ENCODE measurements at regions not wholly inside any gene's neighbourhood (a gene's known extent, or its start where the extent isn't known, plus 50 kb on each side); places are given as distances from the start of the nearest gene placed in this dataset.
A peak's percentile ranks its signal among the peaks of the same experiment; 100 is the strongest.
"Not testable (repeated sequence)": the region's sequence is repeated elsewhere in the genome, so short reads cannot be mapped to it uniquely, and the experiment has no call there.

DNA sequence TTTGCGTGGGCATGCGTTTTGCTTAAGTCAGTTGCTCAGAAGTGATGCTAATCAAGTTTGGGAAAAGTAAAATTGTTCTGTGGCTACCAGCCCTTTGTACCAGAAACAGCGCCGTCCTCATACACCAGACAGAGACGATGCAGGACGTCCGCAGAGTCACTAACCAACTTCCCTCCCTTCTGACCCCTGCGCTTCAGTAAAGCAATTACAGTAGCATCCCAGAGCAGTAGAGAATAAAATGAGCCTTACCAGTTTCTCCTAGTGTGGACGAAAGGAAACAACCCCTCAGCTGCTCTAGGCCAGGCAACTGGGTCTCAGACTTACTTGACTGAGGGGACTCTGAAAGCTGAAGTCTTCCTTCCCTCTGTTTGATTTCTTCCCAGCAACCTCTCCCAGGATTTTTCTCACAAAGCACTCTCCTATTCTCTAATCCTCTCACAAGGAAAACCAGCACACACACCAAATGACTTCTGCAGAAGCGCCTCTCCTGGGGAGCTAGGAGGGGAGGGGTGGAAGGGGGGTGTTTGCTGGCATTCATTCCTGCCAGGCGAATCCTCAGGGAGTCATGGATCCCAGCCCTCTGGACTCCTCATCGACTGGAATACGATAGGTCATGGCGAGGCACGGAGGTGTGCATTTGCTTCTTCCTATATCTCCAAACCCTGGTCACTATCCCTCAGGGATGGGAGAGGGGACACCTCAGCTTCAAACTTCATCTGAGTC lies 56.0 kb upstream of the MID1 start:
- no peak overlapping the region for H3K4me3 ChIP-seq
- H3K36me3 ChIP-seq = no peaks in the 10 kb centered on the region
- no peaks in the 10 kb centered on the region for H3K4me1 ChIP-seq
- intact Hi-C loops (cut with DNase I; ENCODE audit: low total_unique reads) = no loop called here
- TF ChIP-seq, protein P1, sequence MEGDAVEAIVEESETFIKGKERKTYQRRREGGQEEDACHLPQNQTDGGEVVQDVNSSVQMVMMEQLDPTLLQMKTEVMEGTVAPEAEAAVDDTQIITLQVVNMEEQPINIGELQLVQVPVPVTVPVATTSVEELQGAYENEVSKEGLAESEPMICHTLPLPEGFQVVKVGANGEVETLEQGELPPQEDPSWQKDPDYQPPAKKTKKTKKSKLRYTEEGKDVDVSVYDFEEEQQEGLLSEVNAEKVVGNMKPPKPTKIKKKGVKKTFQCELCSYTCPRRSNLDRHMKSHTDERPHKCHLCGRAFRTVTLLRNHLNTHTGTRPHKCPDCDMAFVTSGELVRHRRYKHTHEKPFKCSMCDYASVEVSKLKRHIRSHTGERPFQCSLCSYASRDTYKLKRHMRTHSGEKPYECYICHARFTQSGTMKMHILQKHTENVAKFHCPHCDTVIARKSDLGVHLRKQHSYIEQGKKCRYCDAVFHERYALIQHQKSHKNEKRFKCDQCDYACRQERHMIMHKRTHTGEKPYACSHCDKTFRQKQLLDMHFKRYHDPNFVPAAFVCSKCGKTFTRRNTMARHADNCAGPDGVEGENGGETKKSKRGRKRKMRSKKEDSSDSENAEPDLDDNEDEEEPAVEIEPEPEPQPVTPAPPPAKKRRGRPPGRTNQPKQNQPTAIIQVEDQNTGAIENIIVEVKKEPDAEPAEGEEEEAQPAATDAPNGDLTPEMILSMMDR (IDR thresholded peaks at IDR 0.05) = no peak
- H3K27ac ChIP-seq = no peak overlapping the region
- H3K27me3 ChIP-seq = no peaks in the 10 kb centered on the region
- H3K9me3 ChIP-seq = no peaks in the 10 kb centered on the region
- no peak for DNase-seq

DNA sequence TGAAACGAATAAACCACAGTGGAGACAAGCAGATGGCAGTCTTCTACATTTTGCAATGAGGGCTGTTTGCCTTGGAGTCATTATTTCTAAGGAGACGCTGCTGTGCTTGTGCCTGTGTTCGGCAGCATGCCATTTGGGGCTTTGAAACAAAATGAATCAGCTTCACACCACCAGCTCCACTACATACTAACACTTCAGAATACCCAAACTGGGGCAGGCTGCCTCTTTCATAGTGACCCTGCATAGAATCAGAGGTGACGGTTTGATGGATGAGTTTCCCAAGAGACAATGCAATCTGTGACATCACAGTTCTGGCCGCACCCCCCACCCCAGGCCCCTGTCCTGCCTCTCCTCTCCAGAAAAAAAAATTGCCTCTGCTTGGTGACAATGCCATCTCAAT lies 57.1 kb upstream of the MID1 start:
- TF ChIP-seq, protein P1 (IDR thresholded peaks at IDR 0.05) = no peak
- no peaks in the 10 kb centered on the region for H3K9me3 ChIP-seq
- H3K4me1 ChIP-seq = no peaks in the 10 kb centered on the region
- intact Hi-C loops (cut with DNase I; ENCODE audit: low total_unique reads) = no loop called here
- H3K27ac ChIP-seq = no peak overlapping the region
- peak in 1 of 2 donors; percentile 42 for DNase-seq
- no peaks in the 10 kb centered on the region for H3K27me3 ChIP-seq
- no peak overlapping the region for H3K4me3 ChIP-seq
- H3K36me3 ChIP-seq = no peaks in the 10 kb centered on the region

DNA sequence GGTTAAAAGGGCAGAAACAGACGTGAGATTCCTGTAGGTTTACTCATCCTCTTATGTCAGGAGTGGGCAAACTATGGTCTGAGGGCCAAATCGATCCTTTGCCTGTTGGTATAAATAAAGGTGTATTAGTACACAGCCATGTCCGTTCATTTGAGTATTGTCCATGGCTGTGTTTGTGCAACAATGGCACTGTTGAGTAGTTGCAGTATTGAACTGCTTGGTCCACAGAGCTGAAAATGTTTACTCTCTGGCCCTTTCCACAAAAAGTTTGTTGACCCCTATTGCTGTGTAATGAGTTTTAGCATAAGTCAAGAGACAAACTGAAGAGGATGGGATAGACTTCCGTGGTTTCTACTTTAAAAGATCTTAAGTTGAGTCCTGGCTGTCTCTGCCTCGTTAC lies 59.0 kb upstream of the MID1 start:
- Histone ChIP-seq H3K27ac (no peak overlapping the region), H3K4me1 (no peaks in the 10 kb centered on the region), H3K9me3 (no peaks in the 10 kb centered on the region), H3K4me3 (no peak overlapping the region), H3K27me3 (no peaks in the 10 kb centered on the region), H3K36me3 (no peaks in the 10 kb centered on the region)
- DNase-seq = no peak
- intact Hi-C loops (cut with DNase I; ENCODE audit: low total_unique reads) = no loop called here
- TF ChIP-seq, protein P1 (IDR thresholded peaks at IDR 0.05) = no peak

DNA sequence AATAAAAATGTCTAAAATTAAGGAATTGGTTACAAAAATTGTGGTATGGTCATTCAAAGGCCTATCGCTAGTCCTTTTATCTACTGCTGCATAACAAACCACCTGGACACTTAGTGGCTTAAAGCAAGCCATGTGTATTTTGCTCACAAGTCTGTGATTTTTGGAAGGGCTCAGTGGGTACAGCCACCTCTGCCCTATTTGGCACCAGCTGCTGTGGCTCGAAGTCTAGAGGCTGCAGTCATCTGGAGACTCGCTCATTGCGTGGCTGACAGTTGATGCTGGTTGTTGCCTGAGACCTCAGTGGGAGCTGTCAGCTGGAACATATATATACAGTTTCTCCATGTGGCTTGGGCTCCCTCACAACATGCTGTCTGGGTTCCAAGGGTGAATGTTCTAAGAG lies 60.8 kb upstream of the MID1 start:
- no peak overlapping the region for H3K27ac ChIP-seq
- intact Hi-C loops (cut with DNase I; ENCODE audit: low total_unique reads) = no loop called here
- no peaks in the 10 kb centered on the region for H3K36me3 ChIP-seq
- TF ChIP-seq, protein P1 (IDR thresholded peaks at IDR 0.05) = no peak
- no peaks in the 10 kb centered on the region for H3K27me3 ChIP-seq
- H3K4me1 ChIP-seq = no peaks in the 10 kb centered on the region
- H3K9me3 ChIP-seq = no peaks in the 10 kb centered on the region
- DNase-seq = no peak
- H3K4me3 ChIP-seq = no peak overlapping the region

DNA sequence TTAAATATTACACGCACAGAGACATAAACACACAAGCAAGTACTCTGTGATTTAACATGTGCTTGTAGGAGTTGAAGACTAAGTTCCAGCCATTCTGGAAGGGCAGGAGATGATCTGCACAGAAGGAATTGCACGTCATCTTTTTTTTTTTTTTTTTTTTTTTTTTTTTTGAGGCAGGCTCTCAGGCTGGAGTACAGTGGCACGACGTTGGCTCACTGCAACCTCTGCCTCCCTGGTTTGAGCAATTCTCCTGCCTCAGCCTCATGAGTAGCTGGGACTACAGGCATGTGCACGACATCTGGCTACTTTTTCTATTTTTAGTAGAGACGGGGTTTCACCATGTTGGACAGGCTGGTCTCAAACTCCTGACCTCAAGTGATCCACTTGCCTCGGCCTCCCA lies 63.2 kb upstream of the MID1 start:
- not testable (repeated sequence) for DNase-seq

DNA sequence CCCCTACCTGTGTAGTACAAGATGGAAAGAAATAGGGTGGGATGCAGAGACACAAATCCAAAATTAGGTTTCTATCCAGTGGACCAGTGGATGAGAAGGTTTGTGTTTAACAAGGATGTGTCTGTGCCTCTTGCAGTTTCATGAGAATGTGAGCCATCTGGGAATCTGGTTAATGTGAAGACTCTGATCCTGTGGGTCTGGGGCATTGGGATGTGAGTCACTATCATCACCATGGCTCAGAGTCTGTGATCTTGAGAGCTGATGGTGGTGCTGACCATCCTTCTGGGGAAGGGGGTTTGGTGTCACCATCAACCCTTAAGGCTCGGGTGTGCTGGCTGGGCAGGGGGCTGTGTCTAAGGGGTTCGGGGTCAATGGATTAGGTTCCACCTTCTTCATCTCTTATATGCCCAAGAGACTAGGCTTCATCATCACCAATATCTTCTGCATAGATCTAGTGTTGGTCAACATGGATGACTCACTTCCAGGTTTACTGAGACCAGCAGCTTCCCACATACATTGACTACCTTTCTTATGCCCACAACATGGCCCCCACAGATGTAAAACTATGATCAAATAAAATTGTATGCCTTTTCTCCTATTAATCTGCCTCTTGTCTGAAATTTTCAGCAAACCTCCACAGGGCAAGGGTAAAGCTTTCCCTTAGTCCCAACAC lies 65.7 kb upstream of the MID1 start:
- Histone ChIP-seq H3K27ac (no peak overlapping the region), H3K4me3 (no peak overlapping the region), H3K9me3 (no peaks in the 10 kb centered on the region), H3K27me3 (no peaks in the 10 kb centered on the region), H3K36me3 (no peaks in the 10 kb centered on the region), H3K4me1 (no peaks in the 10 kb centered on the region)
- intact Hi-C loops (cut with DNase I; ENCODE audit: low total_unique reads) = no loop called here
- TF ChIP-seq, protein P1 (IDR thresholded peaks at IDR 0.05) = no peak
- DNase-seq = no peak

More for the DNA sequence above, 63.2 kb upstream of the MID1 start:
- H3K36me3 ChIP-seq; H3K4me3 ChIP-seq; H3K4me1 ChIP-seq; intact Hi-C loops (cut with DNase I; ENCODE audit: low total_unique reads); H3K27ac ChIP-seq; H3K27me3 ChIP-seq; H3K9me3 ChIP-seq: not testable (repeated sequence)

DNA sequence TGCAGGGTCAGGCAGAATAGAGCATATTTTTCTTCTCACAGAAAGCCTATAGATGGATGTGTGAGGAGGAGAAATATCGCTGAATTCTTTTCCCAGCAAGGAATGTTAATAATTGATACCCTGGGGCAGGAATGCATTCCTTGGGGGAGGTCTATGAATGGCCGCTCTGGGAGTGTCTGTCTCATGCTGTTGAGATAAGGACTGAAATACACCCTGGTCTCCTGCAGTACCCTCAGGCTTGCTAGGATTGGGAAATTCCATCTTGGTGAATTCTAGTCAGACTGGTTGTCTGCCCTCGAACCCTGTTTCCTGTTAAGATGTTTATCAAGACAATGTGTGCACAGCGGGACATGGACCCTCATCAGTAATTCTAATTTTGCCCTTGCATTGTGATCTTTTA lies 71.4 kb upstream of the MID1 start:
- H3K27ac ChIP-seq; H3K4me3 ChIP-seq; H3K36me3 ChIP-seq; intact Hi-C loops (cut with DNase I; ENCODE audit: low total_unique reads); H3K27me3 ChIP-seq; H3K4me1 ChIP-seq; DNase-seq: not testable (repeated sequence)
- H3K9me3 ChIP-seq = peaks cover 0 to 12% (median 0%) of the 10 kb centered on the region in 3 donors

All from tibial artery (tissue), 4 donors.